ENCODE measurements at regions not wholly inside any gene's neighbourhood (a gene's known extent, or its start where the extent isn't known, plus 50 kb on each side); places are given as distances from the start of the nearest gene placed in this dataset.

DNA sequence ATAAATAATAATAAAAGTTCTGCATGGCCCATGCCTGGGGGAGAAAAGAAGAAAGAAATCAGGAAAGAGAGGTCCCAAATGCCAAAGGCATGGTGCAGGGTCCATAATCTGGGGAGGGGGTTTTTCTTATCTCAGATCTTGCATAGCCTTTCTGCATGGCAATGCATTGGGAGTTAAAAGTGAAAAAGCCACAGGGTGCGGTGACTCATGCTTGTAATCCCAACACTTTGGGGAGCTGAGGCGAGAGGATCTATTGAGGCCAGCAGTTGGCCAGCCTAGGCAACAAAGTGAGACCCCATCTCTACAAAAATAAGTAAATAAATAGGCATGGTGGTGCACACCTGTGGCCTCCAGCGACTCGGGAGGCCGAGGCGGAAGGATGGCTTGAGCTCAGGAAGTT lies 76.8 kb upstream of the GATA2 start:
- Mint-ChIP-seq H3K4me1 (peaks cover 14% of the 10 kb centered on the region), H3K27ac (no peak overlapping the region), H3K9me3 (no peaks in the 10 kb centered on the region), H3K27me3 (peaks cover 29% of the 10 kb centered on the region), H3K4me3 (no peak overlapping the region), H3K36me3 (no peaks in the 10 kb centered on the region)
- DNase-seq (no peak), ATAC-seq (ENCODE audit: low read depth) (no peak)
- POLR2A ChIA-PET, result no interaction called here

DNA sequence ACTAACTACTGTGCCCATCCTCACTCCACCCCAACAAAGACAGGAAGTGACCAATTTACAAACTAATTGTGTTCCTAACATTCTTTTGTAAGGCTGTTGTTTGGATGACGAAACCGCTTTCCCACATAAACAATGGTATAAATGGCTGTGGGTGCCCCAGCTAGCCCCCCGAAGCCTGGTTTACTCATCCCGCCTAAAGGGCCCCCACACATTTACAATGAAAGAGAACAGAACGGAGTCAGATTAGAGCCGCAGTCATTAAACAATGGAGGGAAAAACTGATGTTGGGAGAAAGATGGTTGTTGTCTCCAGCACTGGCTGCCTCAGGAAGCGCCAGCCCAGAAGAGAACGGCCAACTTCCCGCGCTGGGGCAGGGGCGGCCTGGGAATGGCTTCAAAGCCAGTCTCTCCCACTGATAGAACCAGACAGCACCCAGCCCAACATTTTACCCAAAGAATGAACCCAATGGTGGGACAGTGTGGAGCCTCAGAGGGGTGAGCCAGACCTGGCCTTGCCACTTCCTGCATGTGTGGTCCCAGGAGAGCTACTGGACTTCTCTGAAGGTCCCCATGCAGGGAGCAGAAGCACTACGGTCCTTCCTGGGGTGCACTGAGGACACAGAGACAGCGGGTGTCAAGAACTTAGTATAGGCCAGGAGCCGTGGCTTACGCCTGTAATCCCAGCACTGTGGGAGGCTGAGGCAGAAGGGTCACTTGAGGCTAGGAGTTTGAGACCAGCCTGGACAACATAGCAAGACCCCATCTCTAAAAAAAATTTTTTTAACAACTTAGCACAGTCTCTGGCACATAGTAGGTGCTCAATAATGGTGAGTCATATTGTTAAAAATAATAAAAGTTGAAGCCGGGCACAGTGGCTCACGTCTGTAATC lies 75.8 kb upstream of the GATA2 start:
- Mint-ChIP-seq H3K4me3 (no peak overlapping the region), H3K36me3 (no peaks in the 10 kb centered on the region), H3K27ac (no peak overlapping the region), H3K4me1 (peaks cover 14% of the 10 kb centered on the region), H3K9me3 (no peaks in the 10 kb centered on the region), H3K27me3 (peaks cover 26% of the 10 kb centered on the region)
- POLR2A ChIA-PET, result no interaction called here
- ATAC-seq (ENCODE audit: low read depth), result no peak
- DNase-seq, result no peak

DNA sequence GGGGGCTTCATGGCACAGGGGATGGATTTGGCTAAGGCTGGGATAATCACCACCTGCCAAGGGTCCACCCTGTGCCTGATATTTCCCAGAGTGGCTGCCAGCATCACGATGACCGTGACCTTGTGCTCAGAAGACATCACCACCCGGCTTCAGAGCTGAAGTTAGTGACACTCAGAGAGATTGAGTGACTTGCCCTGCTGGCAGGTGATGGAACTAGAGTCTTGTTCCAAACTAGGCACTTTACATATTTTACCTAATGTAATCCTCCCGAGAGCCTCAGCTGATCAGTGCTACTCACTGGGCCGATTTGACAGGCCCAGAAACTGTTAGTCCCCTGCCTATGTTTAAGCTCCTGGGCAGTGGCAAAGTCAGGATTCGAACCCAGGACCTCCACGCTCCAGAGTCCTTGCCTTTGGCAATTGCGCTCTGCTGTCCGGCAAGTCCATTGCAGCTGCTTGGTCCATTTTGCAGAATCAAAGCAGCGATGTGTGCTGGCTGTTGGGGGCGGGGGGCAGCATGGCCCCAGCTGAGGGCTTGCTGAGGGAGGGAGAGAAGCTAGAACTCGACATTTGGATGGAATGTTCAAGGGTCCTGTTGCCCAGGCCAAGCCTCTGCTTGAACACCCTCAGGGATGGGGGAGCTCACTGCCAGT lies 74.8 kb upstream of the GATA2 start:
- Mint-ChIP-seq H3K4me1 (peaks cover 6% of the 10 kb centered on the region), H3K36me3 (no peaks in the 10 kb centered on the region), H3K27me3 (peaks cover 26% of the 10 kb centered on the region), H3K9me3 (no peaks in the 10 kb centered on the region), H3K27ac (no peak overlapping the region), H3K4me3 (no peak overlapping the region)
- no peak for DNase-seq
- POLR2A ChIA-PET, result no interaction called here
- ATAC-seq (ENCODE audit: low read depth), result no peak

DNA sequence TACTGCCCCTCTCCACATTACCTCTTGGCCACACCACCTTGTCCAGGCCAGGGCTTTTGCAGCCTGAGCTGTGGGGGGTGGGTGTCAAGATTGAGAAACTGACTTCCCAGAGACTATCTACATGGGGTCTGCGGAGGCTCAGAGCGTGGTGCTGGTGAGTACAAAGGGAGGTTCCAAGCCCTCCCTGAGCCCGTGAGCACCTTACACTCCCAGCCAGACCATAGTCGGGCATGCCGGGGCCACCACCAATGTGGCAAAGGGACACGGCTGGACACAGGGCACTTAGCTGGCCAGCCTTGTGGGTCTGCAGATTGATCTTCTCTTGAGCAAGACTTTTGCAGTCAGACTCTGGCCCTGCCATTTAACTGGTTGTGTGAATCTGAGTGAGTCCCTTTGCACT lies 74.1 kb upstream of the GATA2 start:
- H3K4me3 Mint-ChIP-seq, result no peak overlapping the region
- DNase-seq (no peak), ATAC-seq (ENCODE audit: low read depth) (no peak)
- H3K9me3 Mint-ChIP-seq, result no peaks in the 10 kb centered on the region
- H3K36me3 Mint-ChIP-seq, result no peaks in the 10 kb centered on the region
- H3K27ac Mint-ChIP-seq, result no peak overlapping the region
- no peaks in the 10 kb centered on the region for H3K4me1 Mint-ChIP-seq
- POLR2A ChIA-PET, result no interaction called here
- peaks cover 25% of the 10 kb centered on the region for H3K27me3 Mint-ChIP-seq

DNA sequence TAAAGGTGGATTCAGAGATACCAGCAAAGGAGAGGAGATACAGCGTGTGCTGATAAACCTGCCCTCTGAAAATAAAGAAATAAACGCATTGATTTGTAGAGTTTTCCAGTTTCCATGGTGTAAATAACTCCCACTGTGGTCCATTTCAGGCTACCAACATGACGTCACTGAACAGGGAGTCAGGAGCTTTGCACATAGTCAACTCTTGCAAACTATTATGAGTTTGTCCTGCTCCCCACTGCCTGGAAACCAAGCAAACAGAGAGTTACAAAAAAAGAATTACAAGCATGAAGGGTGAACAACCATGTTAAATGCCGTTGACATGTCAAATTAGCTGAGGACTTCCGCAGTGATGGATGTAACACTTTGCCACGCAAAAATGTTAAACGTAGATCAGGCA lies 70.4 kb upstream of the GATA2 start:
- no peaks in the 10 kb centered on the region for H3K9me3 Mint-ChIP-seq
- POLR2A ChIA-PET, result no interaction called here
- H3K4me3 Mint-ChIP-seq, result no peak overlapping the region
- H3K4me1 Mint-ChIP-seq, result peaks cover 3% of the 10 kb centered on the region
- DNase-seq (no peak), ATAC-seq (ENCODE audit: low read depth) (no peak)
- H3K36me3 Mint-ChIP-seq, result no peaks in the 10 kb centered on the region
- no peak overlapping the region for H3K27ac Mint-ChIP-seq
- H3K27me3 Mint-ChIP-seq, result peaks cover 33% of the 10 kb centered on the region

DNA sequence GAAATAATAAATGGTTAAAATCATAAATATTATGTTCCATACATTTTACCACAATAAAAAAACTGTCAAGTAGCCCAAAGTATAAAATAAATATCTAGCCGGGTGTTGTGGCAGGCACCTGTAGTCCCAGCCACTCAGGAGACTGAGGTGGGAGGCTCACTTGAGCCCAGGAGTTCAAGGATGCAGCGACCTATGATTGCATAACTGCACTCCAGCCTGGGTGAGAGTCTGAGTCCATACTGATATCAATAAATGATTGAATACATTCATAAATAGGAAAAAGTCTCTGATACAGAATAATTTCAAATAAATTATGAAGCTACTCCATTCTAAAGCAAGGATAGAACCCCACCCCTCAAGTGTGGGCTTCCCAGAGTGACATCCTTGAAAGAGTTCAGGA lies 68.5 kb upstream of the GATA2 start:
- H3K27me3 Mint-ChIP-seq, result peaks cover 46% of the 10 kb centered on the region
- peaks cover 5% of the 10 kb centered on the region for H3K4me1 Mint-ChIP-seq
- no peaks in the 10 kb centered on the region for H3K36me3 Mint-ChIP-seq
- DNase-seq (no peak), ATAC-seq (ENCODE audit: low read depth) (no peak)
- H3K4me3 Mint-ChIP-seq, result no peak overlapping the region
- H3K9me3 Mint-ChIP-seq, result no peaks in the 10 kb centered on the region
- H3K27ac Mint-ChIP-seq, result no peak overlapping the region
- POLR2A ChIA-PET, result no interaction called here

DNA sequence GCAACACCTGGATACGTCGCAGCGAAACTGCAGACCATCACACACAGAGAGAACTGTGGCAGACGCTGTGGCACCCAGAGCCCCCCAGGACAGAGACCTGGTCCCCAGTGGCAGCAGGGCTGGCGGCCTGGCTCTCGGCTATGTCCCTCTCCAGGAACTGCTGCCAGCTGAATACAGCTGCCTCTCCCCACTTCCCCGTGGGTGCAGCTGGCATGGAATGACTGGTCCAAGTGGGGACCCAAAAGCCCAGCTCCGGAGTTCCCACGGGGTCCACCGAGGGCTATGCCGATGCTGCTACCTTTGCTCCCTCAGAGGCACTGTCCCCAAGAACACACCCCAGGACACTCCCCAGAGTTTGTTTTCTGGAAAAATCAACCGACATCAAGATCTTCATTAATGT lies 67.8 kb upstream of the GATA2 start:
- POLR2A ChIA-PET, result no interaction called here

DNA sequence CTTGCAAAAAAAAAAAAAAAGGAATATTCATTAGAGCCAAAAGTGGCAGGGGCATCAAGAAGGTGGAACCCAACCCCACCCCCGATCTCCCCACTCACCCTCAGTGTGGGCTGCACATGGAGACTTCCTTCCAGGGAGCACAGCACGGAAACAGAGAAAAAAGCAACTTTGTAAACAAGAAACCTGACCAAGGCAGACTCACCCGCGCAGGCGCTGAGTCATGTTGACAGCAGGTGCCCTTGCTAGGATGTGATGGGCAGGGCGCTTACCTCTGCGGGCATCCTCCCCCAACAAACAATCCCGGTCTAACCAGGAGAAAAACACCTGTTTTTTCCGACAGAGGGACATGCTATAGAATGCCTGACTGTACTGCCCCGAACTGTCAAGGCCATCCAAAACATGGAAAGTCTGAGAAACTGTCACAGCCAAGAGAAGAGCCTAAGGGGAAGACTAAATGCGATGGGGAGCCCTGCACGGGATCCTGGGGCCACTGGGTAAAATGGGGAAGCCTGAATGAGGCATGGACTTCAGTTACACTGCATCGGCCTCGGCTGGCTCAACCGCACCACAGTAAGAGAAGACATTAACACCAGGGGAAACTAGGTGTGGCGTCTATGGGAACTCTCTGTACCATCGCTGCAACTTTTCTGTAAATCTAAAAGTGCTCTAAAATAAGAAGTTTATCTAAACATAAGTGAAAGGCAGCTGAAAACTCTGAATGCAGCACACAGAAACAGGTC lies 66.7 kb upstream of the GATA2 start:
- Mint-ChIP-seq H3K4me1 (peaks cover 5% of the 10 kb centered on the region), H3K4me3 (no peak overlapping the region), H3K27me3 (peaks cover 52% of the 10 kb centered on the region), H3K27ac (no peak overlapping the region), H3K36me3 (no peaks in the 10 kb centered on the region), H3K9me3 (no peaks in the 10 kb centered on the region)
- peak; percentile 35 for ATAC-seq (ENCODE audit: low read depth)
- POLR2A ChIA-PET, result no interaction called here
- DNase-seq, result no peak

More for the DNA sequence above, 67.8 kb upstream of the GATA2 start:
- no peak for DNase-seq
- peaks cover 52% of the 10 kb centered on the region for H3K27me3 Mint-ChIP-seq
- no peaks in the 10 kb centered on the region for H3K9me3 Mint-ChIP-seq
- H3K4me3 Mint-ChIP-seq, result no peak overlapping the region
- H3K27ac Mint-ChIP-seq, result no peak overlapping the region
- peaks cover 5% of the 10 kb centered on the region for H3K4me1 Mint-ChIP-seq
- no peak for ATAC-seq (ENCODE audit: low read depth)
- H3K36me3 Mint-ChIP-seq, result no peaks in the 10 kb centered on the region

DNA sequence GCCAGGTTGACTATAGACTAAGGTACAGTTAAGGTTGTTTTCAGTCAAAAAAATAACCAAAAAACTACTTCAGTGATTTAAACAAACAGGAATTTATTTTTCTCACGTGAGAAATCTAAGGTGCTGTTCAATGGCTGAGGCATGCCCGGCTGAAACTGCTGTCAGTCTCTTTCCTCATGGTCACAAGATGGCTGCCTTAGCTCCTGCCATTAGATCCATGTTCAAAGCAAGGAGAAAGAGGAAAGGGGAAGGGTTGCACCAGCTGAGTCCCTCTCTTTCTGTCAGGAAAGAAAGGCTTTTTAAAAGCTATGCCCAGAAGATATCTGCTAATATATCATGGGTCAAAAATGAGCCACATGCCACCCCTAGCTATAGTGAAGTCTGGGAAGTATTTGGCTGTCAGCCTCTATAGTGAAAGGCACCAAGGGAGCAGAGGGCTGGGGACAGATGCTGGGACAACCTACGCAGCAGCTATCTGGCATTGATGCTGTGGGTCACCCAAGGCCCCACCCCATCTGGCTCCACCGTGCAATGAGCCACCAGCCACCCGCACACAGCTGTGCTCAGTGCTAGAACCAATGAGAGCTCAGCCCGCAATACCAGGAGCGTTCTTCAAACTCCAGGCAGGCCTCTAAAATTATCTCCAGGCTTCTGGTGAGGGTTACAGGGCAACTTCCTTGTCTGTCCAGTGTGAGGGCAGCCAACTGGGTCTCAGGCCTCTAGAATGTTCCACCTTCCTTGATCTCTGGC lies 64.7 kb upstream of the GATA2 start:
- Mint-ChIP-seq H3K4me1 (peaks cover 5% of the 10 kb centered on the region), H3K27me3 (peaks cover 57% of the 10 kb centered on the region), H3K27ac (no peak overlapping the region), H3K4me3 (no peak overlapping the region), H3K9me3 (no peaks in the 10 kb centered on the region), H3K36me3 (no peaks in the 10 kb centered on the region)
- ATAC-seq (ENCODE audit: low read depth), result no peak
- POLR2A ChIA-PET, result interaction anchor here (0.5 kb wide), 1 partner anchor 15 kb away, joined by 3 read pairs; no protein-coding TSS in a partner anchor
- DNase-seq, result no peak

DNA sequence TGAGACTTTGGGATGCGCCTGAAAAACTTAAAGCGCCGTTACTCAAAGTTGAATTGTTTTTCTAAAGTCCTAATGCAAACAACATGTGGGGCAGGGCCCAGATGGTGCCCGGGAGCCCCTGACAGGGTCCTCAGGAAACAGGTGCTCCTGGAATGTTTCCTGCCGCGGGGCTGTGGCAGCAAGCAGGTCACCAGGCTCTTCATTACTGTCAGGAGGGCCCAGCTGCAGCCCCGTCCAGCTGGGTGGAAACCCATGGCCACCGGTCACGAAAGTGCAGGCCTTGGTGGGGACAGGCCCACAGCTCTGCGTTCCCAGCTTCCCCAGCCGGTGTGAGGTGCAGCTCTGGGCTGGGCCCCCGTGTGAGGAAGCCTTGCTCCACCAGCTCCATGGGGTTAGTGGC lies 63.9 kb upstream of the GATA2 start:
- no peaks in the 10 kb centered on the region for H3K9me3 Mint-ChIP-seq
- ATAC-seq (ENCODE audit: low read depth), result no peak
- POLR2A ChIA-PET, result no interaction called here
- DNase-seq, result no peak
- peaks cover 59% of the 10 kb centered on the region for H3K27me3 Mint-ChIP-seq
- no peak overlapping the region for H3K4me3 Mint-ChIP-seq
- no peaks in the 10 kb centered on the region for H3K36me3 Mint-ChIP-seq
- no peak overlapping the region for H3K27ac Mint-ChIP-seq
- H3K4me1 Mint-ChIP-seq, result peaks cover 5% of the 10 kb centered on the region

DNA sequence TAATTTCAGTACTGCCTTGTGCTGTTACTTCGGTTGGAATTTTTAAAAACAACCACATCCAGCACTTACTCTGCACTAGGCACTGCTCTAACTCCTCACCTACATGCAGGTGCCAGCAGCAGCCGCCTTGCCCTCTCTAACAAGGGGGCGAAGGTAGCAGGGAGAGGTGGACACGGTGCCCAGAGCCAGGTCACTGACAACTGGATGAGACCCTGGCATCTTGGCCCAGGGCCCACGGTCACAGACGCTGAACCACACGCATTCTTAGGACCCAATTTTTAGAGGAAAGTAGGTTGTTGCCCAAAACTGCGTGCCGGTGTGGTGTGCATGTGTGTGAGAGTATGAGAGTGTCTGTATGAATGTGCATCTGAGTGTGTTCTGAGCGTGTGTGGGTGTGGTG lies 63.4 kb upstream of the GATA2 start:
- Mint-ChIP-seq H3K9me3 (no peaks in the 10 kb centered on the region), H3K27me3 (peaks cover 58% of the 10 kb centered on the region), H3K4me1 (peaks cover 5% of the 10 kb centered on the region), H3K4me3 (no peak overlapping the region), H3K36me3 (no peaks in the 10 kb centered on the region), H3K27ac (no peak overlapping the region)
- no peak for DNase-seq
- ATAC-seq (ENCODE audit: low read depth), result no peak
- POLR2A ChIA-PET, result no interaction called here

DNA sequence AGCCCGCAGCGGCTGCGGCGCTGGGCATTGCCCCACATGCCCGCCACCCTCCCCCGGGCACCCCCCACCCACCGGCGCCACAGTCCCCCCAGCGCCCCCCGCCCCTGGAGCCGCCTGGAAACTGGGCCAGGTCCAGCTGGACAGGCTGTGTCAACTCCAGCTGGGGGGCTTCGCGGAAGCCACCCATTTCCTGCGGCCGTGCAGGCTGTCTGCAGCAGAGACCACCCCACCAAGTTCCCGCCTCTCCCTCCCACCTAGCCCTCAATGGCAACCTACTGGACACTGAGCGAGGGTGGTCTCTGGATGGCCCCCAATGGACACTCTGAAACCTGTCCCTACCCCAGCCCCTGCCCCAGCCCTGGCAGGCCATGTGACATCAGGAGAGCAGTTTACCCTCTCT lies 62.8 kb upstream of the GATA2 start:
- POLR2A ChIA-PET, result no interaction called here
- no peak overlapping the region for H3K4me3 Mint-ChIP-seq
- DNase-seq (no peak), ATAC-seq (ENCODE audit: low read depth) (no peak)
- no peak overlapping the region for H3K27ac Mint-ChIP-seq
- no peaks in the 10 kb centered on the region for H3K9me3 Mint-ChIP-seq
- peaks cover 61% of the 10 kb centered on the region for H3K27me3 Mint-ChIP-seq
- no peaks in the 10 kb centered on the region for H3K36me3 Mint-ChIP-seq
- H3K4me1 Mint-ChIP-seq, result peaks cover 5% of the 10 kb centered on the region

DNA sequence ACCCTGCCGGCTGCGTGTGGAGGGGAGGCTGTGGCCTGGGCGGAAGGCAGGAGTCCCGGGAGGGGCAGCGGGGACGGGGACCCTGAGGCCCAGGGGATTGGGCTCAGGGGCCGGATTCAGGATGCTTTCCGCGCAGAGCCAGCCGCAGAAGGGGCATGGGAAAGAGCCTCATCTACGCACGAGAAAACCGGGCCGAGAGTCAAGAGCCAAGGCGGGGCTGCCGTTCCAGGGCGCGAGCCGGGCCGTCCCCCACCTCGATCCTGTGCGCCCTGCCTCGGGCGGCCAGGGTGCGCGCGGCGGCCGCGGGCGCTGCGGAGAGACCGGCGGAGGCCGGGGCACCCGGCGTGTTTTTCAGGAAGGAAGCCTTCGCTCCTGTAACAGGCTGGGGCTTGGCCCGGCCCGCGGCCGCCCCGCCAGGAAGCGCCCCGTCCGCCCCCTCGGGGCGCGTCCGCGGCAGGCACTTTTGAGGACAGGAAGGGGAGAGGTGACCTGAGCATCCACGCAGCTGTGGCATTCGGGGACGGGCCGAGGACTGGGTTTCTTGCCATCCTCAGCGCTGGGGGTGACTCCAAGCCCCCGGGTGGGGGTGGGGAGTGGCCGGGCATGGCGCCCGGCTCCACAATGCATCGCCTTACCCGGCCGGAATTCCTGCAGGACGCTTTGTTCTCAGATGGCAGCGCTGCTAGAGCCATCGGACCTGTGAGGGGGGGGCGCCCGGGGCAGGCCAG lies 62.3 kb upstream of the GATA2 start:
- H3K36me3 Mint-ChIP-seq, result no peaks in the 10 kb centered on the region
- H3K27ac Mint-ChIP-seq, result no peak overlapping the region
- peak; percentile 50 for DNase-seq
- H3K4me3 Mint-ChIP-seq, result peak overlapping the region; percentile 50
- no peaks in the 10 kb centered on the region for H3K9me3 Mint-ChIP-seq
- H3K27me3 Mint-ChIP-seq, result peaks cover 62% of the 10 kb centered on the region
- POLR2A ChIA-PET, result no interaction called here
- peaks cover 5% of the 10 kb centered on the region for H3K4me1 Mint-ChIP-seq
- peak; percentile 69 for ATAC-seq (ENCODE audit: low read depth)

Data from activated naive CD8-positive, alpha-beta T cell treated with anti-CD3 and anti-CD28 coated beads, Interleukin-2, amount 10 ng/mL, durations not matched to agents 7 days and 5 days (primary cell).